Midbrain (tissue), 1 donor: ENCODE measurements at regions not wholly inside any gene's neighbourhood (a gene's known extent, or its start where the extent isn't known, plus 50 kb on each side); places are given as distances from the start of the nearest gene placed in this dataset.

Source experiments
- DNase-seq: peaks from one replicate; lab custom pipeline; 2025; lab: John Stamatoyannopoulos, UW

DNA sequence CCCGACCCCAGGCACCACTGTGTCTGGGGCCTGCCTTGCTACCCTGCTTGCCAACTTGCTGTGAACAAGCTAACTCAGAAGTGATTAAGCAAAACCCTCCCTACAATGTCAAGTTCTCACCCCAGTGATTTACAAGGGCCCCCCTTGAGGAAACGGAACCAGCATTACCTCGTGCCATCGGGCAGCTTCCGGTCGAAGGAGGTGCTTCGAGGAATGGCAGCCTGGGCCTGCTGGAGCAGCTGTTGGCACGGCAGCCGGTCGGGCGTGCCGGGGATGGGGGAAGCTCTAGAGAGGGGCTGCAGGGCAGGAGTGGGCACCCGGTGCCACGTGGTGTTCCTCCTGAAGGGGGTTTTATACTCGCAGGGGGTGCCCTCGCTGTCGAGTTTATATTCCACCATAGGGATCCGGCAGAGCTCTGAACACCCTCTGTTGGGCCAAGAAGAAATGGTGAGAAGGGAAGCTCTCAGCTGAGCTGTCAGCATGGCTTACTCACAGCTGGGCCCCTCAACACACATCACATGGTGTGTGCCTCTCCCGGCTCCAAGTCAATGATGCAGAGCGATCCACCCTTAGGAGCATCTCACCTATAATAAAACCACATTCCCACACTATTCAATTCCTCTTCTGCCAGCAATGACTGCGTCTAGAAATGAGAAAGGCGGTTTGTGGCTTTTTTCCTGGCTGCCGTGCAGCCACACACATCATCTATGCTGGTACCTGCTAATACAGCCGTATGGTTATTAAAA is 184.4 kb downstream of the SIPA1L2 start:
- no peak for DNase-seq

DNA sequence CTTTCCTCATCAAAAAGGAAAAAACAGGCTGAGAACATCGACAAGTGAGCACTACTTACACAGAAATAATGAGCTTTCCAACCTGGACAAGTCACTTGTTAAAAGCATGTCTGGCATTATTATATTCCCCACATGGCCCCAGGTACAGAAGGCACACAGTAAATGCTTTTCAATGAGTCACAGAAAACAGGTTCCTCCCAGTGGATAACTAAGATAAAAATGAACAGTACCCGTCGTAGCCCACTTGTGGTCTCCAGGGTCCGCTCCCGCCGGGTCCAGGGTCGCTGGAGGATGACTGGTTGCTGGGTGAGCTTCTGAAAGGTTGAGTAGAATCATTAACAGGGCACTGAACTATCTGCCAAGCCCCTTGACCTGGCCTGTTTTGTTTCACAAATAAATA is 186.6 kb downstream of the SIPA1L2 start:
- DNase-seq = no peak

- DNase-seq = no peak
Observed at GRCh38 chr1:232441036-232441411, 188.9 kb downstream of the SIPA1L2 start.

DNA sequence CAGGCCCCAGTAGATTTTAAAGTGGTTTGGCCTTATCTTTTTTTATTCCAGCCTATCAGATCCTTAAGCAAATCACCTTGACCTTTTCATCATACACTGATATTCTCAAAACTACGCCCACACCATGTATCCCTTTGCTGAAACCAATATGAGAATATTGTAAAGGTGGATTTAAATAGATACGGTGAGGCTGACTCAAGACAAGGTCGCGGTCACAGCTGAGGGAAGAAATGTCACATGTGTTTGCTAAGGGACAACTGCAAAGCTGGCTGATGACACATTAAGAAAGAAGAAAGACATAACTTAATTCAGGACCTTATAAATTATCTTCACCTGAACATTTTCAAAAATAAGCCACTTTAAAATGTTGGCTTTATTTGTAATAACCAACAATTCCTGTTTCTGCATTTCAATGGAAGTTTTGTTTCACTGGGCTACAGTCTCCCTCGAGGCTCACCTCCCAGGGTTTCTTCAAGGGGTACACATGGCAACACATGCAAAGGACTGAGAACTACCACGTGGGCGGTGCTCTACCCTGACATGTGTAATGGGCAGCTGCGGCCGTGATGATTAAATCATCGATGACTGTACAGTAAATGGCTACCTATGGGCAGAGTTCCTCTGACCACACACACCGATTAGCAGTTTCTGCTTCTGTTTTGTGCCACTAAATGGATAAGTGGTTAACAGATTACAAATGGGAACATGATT is 189.5 kb downstream of the SIPA1L2 start:
- no peak for DNase-seq

- DNase-seq = no peak
Observed at GRCh38 chr1:232439011-232439410, 190.9 kb downstream of the SIPA1L2 start.

DNA sequence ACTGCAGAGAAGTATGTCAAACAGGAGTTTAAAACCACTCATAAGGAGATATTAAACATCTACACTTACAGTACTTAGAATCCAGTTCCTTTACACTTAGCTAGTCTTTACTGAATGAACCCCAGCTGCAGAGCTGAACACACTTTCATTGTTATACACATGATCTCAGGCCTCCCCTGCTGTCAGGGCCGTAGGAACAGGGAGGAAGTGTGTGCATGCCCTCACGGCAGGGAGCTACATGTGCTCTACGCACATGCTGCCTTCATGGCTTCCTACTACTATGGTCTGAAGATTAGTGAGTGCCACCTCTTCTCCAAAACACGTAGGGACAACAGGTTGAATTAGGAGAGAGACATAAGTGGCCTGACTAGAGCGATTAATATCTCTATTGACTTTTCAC is 191.5 kb downstream of the SIPA1L2 start:
- no peak for DNase-seq

- DNase-seq = no peak
Observed at GRCh38 chr1:232437510-232437909, 192.4 kb downstream of the SIPA1L2 start.

DNA sequence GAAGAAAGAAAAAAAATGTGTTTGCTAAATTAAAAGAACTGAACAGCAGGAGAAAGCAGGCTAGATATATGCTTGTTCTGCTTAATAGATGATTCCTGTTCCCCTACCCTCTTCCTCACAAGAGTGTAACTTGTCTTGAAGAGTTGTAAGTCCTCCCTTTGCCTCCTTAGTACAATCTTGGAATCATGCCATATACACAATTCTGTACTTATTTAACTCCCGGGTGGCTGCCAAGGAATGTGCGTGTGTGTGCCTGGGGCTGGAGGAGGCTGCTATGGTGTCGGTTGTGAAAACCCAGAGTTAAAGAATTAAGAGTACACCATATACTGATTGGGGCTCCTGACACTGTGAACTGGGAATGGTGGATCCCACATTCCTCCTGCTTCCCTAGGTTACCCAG is 194.2 kb downstream of the SIPA1L2 start:
- DNase-seq = no peak

DNA sequence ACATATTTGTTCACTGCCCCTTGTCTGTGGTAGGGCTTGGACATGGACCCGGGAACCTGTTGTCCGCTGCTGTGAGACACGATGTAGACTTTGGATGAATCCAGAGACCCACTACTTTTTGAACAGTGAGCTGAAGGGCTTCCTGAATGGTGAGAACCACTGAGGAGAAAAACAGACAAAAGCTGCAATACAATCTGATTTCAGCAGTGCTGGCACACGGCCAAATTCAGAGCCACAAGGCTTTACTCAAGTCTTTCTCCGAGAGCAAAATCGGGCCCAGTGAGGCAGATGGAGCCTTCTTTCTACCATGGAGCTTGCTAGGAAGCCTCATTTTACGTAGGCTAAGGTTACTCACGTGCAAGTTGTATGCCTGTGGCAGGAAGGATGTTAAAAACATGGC is 197.6 kb downstream of the SIPA1L2 start:
- DNase-seq = no peak

GRCh38 chr1:232431748-232432147 is 198.2 kb downstream of the SIPA1L2 start:
- DNase-seq = no peak

GRCh38 chr1:232431326-232431725 is 198.6 kb downstream of the SIPA1L2 start:
- no peak for DNase-seq

GRCh38 chr1:232430467-232430866 is 199.5 kb downstream of the SIPA1L2 start:
- no peak for DNase-seq

- DNase-seq = no peak
Observed at GRCh38 chr1:232428786-232429530, 201.0 kb downstream of the SIPA1L2 start.

GRCh38 chr1:232428036-232428645 is 201.8 kb downstream of the SIPA1L2 start:
- DNase-seq = no peak

GRCh38 chr1:232426801-232427200 is 203.1 kb downstream of the SIPA1L2 start:
- DNase-seq = no peak

DNA sequence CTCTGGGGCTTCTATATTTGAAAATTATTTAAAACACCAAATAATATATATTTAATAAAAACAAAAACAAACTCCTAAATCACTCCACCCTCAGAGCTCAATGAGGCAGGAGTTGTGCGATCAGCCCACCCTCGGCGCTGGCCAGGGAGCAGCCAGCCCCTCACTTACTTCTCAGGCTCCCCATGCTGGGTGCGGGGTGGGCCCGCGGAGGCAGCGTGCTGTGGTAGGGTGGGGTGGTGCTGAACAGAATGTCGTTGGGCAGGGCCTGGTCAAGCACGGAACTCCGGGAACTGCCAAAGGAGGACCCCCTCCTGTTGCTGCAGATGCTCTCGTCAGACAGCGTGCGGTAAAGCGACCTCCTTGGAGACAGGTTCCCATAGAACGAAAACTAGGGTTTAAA is 204.5 kb downstream of the SIPA1L2 start:
- no peak for DNase-seq

DNA sequence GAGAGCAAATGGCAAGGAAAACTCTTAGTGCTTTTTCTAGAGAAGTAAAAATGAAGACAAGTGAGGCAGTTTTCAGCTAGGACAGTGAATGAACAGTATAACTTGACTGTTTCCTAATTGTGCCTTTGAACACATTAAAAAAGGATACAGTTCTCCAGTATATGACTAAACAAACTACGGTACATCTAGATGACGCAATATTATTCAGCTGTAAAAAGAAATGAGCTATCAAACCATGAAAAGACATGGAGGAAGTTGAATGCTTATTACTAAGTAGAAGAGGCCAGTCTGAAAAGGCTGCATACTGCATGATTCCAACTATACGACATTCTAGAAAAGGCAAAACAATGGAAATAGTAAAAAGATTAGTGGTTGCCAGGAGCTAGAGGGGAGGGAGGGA is 206.3 kb downstream of the SIPA1L2 start:
- DNase-seq = no peak

DNA sequence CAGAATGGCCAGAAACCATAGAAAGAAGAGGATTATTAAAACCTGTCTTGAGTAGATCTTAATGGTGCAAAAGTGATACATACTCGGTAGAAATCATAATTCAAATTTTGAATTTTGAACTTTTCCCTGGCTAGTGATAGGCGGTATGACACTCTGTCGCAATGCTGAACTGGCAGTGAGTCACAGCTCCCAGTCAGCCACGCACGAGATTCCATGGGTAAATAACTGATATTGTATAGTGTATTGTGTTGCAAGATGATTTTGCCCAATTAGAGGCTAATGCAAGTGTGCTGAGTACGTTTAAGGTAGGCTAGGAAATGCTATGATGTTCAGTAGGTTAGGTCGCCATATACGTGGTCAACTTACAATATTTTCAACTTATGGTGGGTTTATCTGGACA is 207.0 kb downstream of the SIPA1L2 start:
- no peak for DNase-seq

GRCh38 chr1:232422098-232422497 is 207.8 kb downstream of the SIPA1L2 start:
- DNase-seq = no peak

DNA sequence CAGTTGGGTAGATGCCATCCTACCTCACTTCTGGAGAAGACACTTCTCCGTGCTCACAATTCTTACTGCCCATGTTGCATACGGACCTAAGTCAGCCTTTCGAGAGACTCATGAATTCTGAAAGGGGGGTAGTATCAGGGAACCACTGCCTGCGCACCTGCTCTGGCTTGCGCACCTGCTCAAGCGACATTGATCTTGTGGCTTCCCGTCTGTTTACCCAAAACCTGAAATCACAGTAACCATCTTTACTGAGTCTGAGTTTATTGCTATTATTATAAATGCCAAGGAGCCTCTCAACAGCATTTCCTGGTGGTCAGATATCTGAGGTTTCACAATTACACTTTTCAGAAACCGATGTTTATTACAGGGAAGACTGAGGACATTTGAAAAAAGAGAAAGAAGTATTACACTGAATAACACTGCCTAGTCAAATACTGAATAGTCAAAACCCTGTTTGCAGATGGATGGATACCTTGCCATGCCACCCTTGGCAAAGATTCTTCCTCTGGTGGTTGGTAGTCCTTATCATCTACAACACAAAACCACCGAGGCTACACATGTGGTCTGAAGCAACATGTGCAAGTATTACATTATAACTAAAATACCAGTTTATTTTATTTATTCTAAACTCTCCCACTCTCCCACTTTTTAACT is 208.7 kb downstream of the SIPA1L2 start:
- DNase-seq = no peak

- DNase-seq = no peak
Observed at GRCh38 chr1:232417636-232418248, 212.2 kb downstream of the SIPA1L2 start.
